ENCODE measurements at regions not wholly inside any gene's neighbourhood (a gene's known extent, or its start where the extent isn't known, plus 50 kb on each side); places are given as distances from the start of the nearest gene placed in this dataset.

- no peak for TF ChIP-seq EZH2 (IDR thresholded peaks at IDR 0.05; ENCODE audit: borderline replicate concordance, low read depth, low read length, severe bottlenecking)
- no peak for TF ChIP-seq CTCF (IDR thresholded peaks at IDR 0.05; ENCODE audit: borderline replicate concordance, extremely low read depth, low read length, poor library complexity, severe bottlenecking)
- no peak overlapping the region for H3K9ac ChIP-seq (ENCODE audit: low read depth, low read length)
- H2AFZ ChIP-seq (ENCODE audit: low read depth, low read length) = no peak overlapping the region
- H3K27ac ChIP-seq (ENCODE audit: low read length) = no peak overlapping the region
- DNase-seq (no peak), ATAC-seq (ENCODE audit: insufficient read depth, low read depth) (no peak)
- H3K9me3 ChIP-seq (ENCODE audit: insufficient read depth, low read length, severe bottlenecking) = no peaks in the 10 kb centered on the region
- H3K79me2 ChIP-seq (ENCODE audit: insufficient read depth, low read length) = no peaks in the 10 kb centered on the region
- H4K20me1 ChIP-seq (ENCODE audit: insufficient read depth, low read length) = no peaks in the 10 kb centered on the region
- no peaks in the 10 kb centered on the region for H3K36me3 ChIP-seq (ENCODE audit: insufficient read depth, low read length)
- H3K4me3 ChIP-seq (ENCODE audit: low read depth in 1 of 2, low read length in 2 of 2) = no peak overlapping the region
- H3K4me1 ChIP-seq (ENCODE audit: insufficient read depth, low read length) = no peaks in the 10 kb centered on the region
- H3K4me2 ChIP-seq (ENCODE audit: insufficient read depth, low read length) = no peak overlapping the region
- H3K27me3 ChIP-seq (ENCODE audit: insufficient read depth, low read length, poor library complexity) = no peaks in the 10 kb centered on the region
Observed at GRCh38 chr12:114616081-114616480, 67.9 kb downstream of the TBX3 start.

GRCh38 chr12:114614040-114614439, 69.9 kb downstream of the TBX3 start:
- Histone ChIP-seq H3K79me2 (ENCODE audit: insufficient read depth, low read length) (no peaks in the 10 kb centered on the region), H4K20me1 (ENCODE audit: insufficient read depth, low read length) (no peaks in the 10 kb centered on the region), H3K9ac (ENCODE audit: low read depth, low read length) (no peak overlapping the region), H3K4me1 (ENCODE audit: insufficient read depth, low read length) (no peaks in the 10 kb centered on the region), H3K4me2 (ENCODE audit: insufficient read depth, low read length) (no peak overlapping the region), H3K27ac (ENCODE audit: low read length) (no peak overlapping the region), H3K36me3 (ENCODE audit: insufficient read depth, low read length) (no peaks in the 10 kb centered on the region), H3K9me3 (ENCODE audit: insufficient read depth, low read length, severe bottlenecking) (no peaks in the 10 kb centered on the region), H3K27me3 (ENCODE audit: insufficient read depth, low read length, poor library complexity) (no peaks in the 10 kb centered on the region), H2AFZ (ENCODE audit: low read depth, low read length) (no peak overlapping the region), H3K4me3 (ENCODE audit: low read depth in 1 of 2, low read length in 2 of 2) (no peak overlapping the region)
- ATAC-seq (ENCODE audit: insufficient read depth, low read depth) (no peak), DNase-seq (no peak)
- no peak for TF ChIP-seq EZH2 (IDR thresholded peaks at IDR 0.05; ENCODE audit: borderline replicate concordance, low read depth, low read length, severe bottlenecking)
- TF ChIP-seq CTCF (IDR thresholded peaks at IDR 0.05; ENCODE audit: borderline replicate concordance, extremely low read depth, low read length, poor library complexity, severe bottlenecking) = no peak

- ATAC-seq (ENCODE audit: insufficient read depth, low read depth) (no peak), DNase-seq (no peak)
- no peak overlapping the region for H3K27ac ChIP-seq (ENCODE audit: low read length)
- no peak overlapping the region for H3K4me2 ChIP-seq (ENCODE audit: insufficient read depth, low read length)
- no peaks in the 10 kb centered on the region for H4K20me1 ChIP-seq (ENCODE audit: insufficient read depth, low read length)
- no peaks in the 10 kb centered on the region for H3K36me3 ChIP-seq (ENCODE audit: insufficient read depth, low read length)
- no peak overlapping the region for H2AFZ ChIP-seq (ENCODE audit: low read depth, low read length)
- no peak overlapping the region for H3K4me3 ChIP-seq (ENCODE audit: low read depth in 1 of 2, low read length in 2 of 2)
- no peaks in the 10 kb centered on the region for H3K79me2 ChIP-seq (ENCODE audit: insufficient read depth, low read length)
- no peaks in the 10 kb centered on the region for H3K4me1 ChIP-seq (ENCODE audit: insufficient read depth, low read length)
- H3K27me3 ChIP-seq (ENCODE audit: insufficient read depth, low read length, poor library complexity) = no peaks in the 10 kb centered on the region
- no peaks in the 10 kb centered on the region for H3K9me3 ChIP-seq (ENCODE audit: insufficient read depth, low read length, severe bottlenecking)
- H3K9ac ChIP-seq (ENCODE audit: low read depth, low read length) = no peak overlapping the region
- TF ChIP-seq CTCF (IDR thresholded peaks at IDR 0.05; ENCODE audit: borderline replicate concordance, extremely low read depth, low read length, poor library complexity, severe bottlenecking) (no peak), EZH2 (IDR thresholded peaks at IDR 0.05; ENCODE audit: borderline replicate concordance, low read depth, low read length, severe bottlenecking) (no peak)
Observed at GRCh38 chr12:114612062-114612461, 71.9 kb downstream of the TBX3 start.

Measured in DND-41 (cell line).